ENCODE measurements at regions not wholly inside any gene's neighbourhood (a gene's known extent, or its start where the extent isn't known, plus 50 kb on each side); places are given as distances from the start of the nearest gene placed in this dataset.

GRCh38 chr10:125333209-125333591 lies 172.8 kb upstream of the CTBP2 start:
- DNase-seq = no peak

DNA sequence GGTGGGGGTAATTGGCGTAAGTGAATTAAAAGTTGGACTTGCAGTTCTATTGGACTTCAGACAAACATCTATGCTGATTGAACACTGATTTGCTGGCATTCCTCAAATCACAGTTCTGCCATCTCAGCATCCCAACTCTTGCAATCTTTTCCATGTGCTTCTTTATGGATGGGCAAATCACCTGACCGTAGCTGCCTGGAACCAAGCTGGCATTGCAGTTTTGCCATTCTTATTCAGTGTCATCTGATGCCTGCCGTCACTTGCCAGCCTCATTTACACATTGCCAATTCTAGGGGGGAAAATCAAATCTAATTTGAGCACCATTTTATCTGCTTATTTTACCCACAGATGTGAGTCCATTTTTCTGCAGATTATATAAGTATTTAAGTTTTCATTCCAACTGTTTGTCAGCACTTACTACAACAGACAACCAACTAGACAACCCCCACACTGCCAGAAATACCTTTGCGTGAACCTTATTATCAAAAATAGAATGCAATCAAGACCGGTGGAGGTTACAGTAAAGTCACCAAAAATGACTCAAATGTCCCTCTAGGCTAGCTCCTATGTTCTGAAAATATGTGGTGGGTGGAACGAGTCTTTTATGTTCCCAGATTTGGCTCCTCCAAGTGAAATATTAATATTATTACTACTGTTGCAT lies 172.3 kb upstream of the CTBP2 start:
- DNase-seq = no peak

GRCh38 chr10:125331056-125331455 lies 170.7 kb upstream of the CTBP2 start:
- no peak for DNase-seq

GRCh38 chr10:125329056-125329455 lies 168.7 kb upstream of the CTBP2 start:
- DNase-seq = no peak

DNA sequence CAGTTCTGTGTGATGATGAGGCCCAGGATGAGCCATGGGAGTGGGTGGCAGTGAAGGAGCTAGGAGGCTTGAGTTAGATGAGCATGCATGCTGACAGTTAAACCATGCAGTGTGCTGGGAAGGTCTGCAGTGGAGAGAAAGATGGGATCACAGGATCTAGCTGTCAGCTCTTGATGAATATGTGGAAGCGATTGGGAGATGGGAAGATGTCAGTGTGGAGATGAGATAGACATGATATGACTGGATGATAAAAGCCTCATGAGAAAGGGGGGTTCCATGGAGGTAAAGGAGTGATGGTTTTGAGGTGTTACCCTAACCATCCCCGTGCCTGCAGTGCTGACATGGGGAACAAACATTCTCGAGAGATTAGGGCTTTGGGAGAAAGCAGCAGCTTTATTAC lies 165.0 kb upstream of the CTBP2 start:
- no peak for DNase-seq

- DNase-seq = no peak
Measured at GRCh38 chr10:125316436-125316835, 156.1 kb upstream of the CTBP2 start.

DNA sequence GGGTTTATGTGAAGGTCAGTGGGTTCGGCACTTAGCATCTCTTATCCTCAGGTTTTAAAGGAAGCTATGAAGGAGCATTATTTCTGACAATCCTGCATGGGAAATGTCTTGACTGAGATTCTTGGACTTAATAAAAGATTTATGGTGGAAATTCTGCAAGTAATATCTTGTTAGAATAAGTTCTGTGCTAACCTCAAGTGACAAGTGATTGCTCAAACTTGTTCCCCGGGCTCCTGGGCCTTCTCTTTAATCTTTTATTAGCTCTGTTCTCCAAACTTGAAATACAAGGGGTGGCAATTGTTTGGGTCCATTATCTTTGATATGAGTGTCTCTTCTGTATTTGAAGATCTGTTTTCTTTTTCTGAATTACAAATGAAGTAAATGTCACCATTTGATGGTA lies 140.6 kb upstream of the CTBP2 start:
- no peak for DNase-seq

DNA sequence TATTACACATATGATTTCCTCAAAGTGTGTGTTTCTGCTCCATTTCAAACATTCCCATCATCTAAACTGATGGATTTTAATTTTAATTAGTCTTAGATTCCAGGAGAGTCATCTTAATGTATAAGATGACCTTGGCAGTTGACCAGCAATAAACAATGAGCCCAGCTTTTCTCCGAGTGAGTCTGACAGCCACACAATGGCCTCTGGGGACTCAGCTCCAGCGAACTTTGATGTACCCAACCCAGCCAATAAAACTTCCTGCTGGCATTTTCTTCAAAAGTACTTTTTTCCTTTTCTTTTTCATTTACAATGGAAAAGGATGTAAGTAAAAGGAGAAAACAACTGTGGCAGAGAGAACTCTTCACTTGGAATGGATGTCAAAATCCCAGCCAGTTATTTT lies 139.1 kb upstream of the CTBP2 start:
- no peak for DNase-seq

- no peak for DNase-seq
Measured at GRCh38 chr10:125296598-125296997, 136.2 kb upstream of the CTBP2 start.

- peak; percentile 51 for DNase-seq
Measured at GRCh38 chr10:125294109-125294508, 133.7 kb upstream of the CTBP2 start.

DNA sequence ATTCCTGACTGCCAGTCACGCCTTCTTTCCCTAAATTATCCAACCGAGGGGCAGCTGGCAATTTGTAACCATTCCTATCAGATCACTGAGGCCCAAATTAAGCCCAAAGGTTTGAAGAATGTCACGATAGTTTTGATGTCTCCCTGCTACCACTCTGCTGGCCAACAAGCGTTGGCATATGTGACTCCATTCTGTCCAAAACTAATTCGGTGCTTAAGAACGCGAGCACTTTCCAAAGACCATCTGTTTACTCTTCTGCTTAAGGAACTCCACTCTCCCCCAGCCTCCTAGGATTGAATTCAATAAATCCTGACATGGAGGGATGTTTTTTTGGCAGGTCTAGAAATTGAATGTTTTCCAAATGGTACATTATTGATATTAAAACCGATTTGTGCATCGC lies 131.5 kb upstream of the CTBP2 start:
- DNase-seq = no peak

DNA sequence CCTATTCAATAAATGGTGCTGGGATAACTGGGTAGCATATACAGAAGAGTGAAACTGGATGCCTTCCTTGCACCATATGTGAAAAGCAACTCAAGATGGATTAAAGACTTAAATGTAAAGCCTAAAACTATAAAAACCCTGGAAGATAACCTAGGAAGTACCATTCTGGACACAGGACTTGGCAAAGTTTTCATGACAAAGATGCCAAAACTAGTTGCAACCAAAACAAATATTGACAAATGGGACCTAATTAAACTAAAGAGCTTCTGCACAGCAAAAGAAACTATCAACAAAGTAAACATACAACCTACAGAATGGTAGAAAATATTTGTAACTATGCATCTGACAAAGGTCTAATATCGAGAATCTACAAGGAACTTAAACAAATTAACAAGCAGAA lies 129.1 kb upstream of the CTBP2 start:
- DNase-seq = no peak

- no peak for DNase-seq
Measured at GRCh38 chr10:125284875-125285597, 124.7 kb upstream of the CTBP2 start.

- no peak for DNase-seq
Measured at GRCh38 chr10:125283836-125284614, 123.7 kb upstream of the CTBP2 start.

GRCh38 chr10:125283191-125283835 lies 123.0 kb upstream of the CTBP2 start:
- DNase-seq = no peak

DNA sequence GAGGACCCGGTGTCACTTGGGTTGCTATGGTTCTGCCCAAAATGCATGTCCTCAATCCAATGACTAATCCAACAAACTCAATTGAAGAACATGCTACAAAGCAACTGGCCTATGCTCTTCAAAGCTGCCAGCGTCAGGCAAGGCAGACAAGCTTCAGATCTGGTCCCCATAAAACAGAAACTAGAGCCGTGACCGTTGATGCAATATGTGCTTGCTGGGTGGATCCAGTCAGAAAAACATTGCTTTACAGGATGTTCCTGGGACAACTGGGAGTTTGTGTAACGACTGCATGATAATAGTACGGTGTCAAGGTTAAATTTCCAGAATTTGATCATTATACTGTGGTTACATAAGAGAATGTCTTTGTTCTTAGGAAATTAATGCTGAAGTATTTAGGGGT lies 120.7 kb upstream of the CTBP2 start:
- no peak for DNase-seq

DNA sequence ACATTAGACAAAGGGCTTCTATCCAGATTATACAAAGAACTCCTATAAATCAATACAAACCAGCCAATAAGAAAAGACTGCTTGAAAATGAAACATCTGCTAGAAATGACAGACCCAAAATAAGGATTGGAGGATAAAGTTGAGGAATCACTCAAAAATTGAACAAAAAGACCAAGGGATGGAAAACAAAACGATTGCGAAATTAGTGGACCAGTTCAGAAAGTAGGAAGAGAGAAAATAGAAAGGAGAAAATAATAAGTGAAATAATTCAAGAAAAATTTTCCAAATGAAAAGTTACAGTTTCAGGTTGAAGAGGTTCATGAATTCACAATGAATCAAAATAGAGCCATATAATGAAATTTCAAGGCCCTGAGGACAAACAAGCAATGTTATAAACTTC lies 115.8 kb upstream of the CTBP2 start:
- no peak for DNase-seq

DNA sequence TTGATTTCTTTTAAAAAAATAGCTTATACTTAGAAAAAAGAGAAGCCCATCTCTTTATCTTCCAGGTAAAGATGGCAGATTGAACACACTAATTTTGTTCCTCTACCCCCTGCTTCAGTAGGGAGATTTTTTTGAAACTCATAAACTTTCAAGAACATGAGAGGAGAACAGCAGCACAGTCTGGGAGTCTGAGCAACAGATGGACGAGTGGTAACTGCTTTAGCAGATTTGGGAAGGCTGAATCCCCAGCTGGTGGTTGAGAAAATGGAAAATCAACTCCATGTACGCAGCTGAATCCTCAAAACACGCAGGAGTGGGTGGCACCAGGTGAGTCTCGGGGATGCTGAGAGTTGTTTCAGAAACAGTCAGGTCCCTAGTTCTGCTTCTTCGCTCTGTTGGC lies 114.6 kb upstream of the CTBP2 start:
- DNase-seq = no peak

- no peak for DNase-seq
Measured at GRCh38 chr10:125273023-125273422, 112.7 kb upstream of the CTBP2 start.

DNA sequence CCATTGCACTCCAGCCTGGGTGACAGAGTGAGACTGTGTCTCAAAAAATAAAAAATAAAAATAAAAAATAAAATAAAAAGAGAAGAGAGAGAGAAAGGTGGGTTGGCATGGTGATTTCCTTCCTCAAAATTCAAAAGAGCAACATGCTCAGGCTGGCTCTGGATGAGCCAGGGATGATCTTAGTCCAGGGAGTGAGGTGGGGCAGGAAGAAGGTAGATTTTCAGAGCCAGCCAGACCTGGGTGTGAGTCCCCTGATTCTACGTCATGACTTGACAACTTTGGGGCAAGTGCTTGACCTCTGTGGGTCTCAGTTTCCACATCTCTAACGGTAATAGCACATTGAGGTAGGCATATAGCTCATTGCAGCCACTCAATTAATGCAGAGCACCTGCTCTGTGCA lies 109.4 kb upstream of the CTBP2 start:
- DNase-seq = no peak

- no peak for DNase-seq
Measured at GRCh38 chr10:125266966-125267365, 106.6 kb upstream of the CTBP2 start.

- DNase-seq = no peak
Measured at GRCh38 chr10:125266541-125266940, 106.2 kb upstream of the CTBP2 start.

DNA sequence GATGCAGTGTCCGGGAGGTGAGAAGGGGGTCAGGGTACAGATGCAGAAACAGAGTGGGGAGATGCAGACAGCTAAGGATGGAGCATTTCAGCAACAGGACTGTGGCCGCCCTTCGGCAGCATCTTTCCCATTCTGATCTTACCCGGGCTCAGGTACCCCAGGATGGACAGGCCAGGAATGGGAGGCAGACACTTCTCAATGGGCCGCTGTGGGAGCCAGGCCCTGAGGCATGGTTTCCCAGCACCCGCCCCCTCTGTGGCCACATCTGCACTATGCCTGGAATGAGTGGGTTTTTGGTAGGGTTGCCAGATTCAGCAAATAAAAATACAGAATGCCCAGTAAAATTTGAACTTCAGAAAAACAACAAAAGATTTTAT lies 105.2 kb upstream of the CTBP2 start:
- no peak for DNase-seq
